ENCODE measurements at regions not wholly inside any gene's neighbourhood (a gene's known extent, or its start where the extent isn't known, plus 50 kb on each side); places are given as distances from the start of the nearest gene placed in this dataset.
A peak's percentile ranks its signal among the peaks of the same experiment; 100 is the strongest.
"Not testable (repeated sequence)": the region's sequence is repeated elsewhere in the genome, so short reads cannot be mapped to it uniquely, and the experiment has no call there.

DNA sequence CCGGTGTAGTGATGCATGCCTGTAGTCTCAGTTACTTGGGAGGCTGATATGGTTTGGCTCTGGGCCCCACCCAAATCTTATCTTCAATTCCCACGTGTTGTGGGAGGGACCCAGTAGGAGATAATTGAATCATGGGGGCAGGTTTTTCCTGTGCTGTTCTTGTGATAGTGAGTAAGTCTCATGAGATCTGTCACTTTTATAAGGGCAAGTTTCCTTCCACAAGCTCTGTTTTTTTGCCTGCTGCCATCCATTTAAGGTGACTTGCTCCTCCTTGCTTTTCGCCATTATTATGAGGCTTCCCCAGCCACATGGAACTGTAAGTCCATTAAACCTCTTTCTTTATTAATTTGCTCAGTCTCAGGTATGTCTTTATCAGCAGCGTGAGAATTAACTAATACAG, 566.7 kb upstream of the NECTIN3 start:
- Histone ChIP-seq H3K36me3 (ENCODE audit: control insufficient read depth, insufficient read depth, low read length) (no peaks in the 10 kb centered on the region), H3K27me3 (ENCODE audit: control insufficient read depth, insufficient read depth, low read length) (no peaks in the 10 kb centered on the region), H3K4me3 (ENCODE audit: low read depth, low read length) (no peak overlapping the region)
- TF ChIP-seq, protein P1, sequence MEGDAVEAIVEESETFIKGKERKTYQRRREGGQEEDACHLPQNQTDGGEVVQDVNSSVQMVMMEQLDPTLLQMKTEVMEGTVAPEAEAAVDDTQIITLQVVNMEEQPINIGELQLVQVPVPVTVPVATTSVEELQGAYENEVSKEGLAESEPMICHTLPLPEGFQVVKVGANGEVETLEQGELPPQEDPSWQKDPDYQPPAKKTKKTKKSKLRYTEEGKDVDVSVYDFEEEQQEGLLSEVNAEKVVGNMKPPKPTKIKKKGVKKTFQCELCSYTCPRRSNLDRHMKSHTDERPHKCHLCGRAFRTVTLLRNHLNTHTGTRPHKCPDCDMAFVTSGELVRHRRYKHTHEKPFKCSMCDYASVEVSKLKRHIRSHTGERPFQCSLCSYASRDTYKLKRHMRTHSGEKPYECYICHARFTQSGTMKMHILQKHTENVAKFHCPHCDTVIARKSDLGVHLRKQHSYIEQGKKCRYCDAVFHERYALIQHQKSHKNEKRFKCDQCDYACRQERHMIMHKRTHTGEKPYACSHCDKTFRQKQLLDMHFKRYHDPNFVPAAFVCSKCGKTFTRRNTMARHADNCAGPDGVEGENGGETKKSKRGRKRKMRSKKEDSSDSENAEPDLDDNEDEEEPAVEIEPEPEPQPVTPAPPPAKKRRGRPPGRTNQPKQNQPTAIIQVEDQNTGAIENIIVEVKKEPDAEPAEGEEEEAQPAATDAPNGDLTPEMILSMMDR (IDR thresholded peaks at IDR 0.05; ENCODE audit: insufficient read depth, low read length, severe bottlenecking): no peak
- FAIRE-seq: no peak
- peak; percentile 2 for DNase-seq (ENCODE audit: low read depth)

DNA sequence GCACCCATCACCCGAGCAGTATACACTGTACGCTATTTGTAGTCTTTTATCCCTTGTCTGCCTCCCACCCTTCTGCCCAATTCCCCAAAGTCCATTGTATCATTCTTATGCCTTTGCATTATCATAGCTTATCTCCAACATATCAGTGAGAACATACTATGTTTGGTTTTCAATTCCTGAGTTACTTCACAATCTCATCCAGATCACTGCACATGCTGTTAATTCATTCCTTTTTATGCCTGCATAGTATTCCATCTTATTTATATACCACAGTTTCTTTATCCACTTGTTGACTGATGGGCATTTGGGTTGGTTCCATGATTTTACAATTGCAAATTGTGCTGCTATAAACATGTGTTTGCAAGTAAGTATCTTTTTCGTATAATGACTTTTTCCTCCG, 564.7 kb upstream of the NECTIN3 start:
- no peak for FAIRE-seq
- Histone ChIP-seq H3K4me3 (ENCODE audit: low read depth, low read length) (no peak overlapping the region), H3K36me3 (ENCODE audit: control insufficient read depth, insufficient read depth, low read length) (no peaks in the 10 kb centered on the region), H3K27me3 (ENCODE audit: control insufficient read depth, insufficient read depth, low read length) (no peaks in the 10 kb centered on the region)
- DNase-seq (ENCODE audit: low read depth): no peak
- TF ChIP-seq, protein P1 (IDR thresholded peaks at IDR 0.05; ENCODE audit: insufficient read depth, low read length, severe bottlenecking): no peak

DNA sequence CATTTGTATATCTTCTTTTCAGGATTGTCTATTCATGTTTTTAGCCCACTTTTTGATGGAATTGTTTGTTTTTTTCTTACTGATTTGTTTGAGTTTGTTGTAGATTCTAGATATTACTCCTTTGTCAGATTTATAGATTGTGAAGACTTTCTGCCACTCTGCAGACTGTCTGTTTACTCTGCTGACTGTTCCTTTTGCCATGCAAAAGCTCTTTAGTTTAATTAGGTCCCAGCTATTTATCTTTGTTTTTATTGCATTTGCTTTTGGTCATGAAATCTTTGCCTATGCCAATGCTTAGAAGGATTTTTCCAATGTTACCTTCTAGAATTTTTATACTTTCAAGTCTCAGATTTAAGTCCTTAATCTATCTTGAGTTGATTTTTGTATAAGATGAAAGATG, 564.0 kb upstream of the NECTIN3 start:
- H3K36me3 ChIP-seq (ENCODE audit: control insufficient read depth, insufficient read depth, low read length); DNase-seq (ENCODE audit: low read depth); H3K4me3 ChIP-seq (ENCODE audit: low read depth, low read length); H3K27me3 ChIP-seq (ENCODE audit: control insufficient read depth, insufficient read depth, low read length); FAIRE-seq: not testable (repeated sequence)

DNA sequence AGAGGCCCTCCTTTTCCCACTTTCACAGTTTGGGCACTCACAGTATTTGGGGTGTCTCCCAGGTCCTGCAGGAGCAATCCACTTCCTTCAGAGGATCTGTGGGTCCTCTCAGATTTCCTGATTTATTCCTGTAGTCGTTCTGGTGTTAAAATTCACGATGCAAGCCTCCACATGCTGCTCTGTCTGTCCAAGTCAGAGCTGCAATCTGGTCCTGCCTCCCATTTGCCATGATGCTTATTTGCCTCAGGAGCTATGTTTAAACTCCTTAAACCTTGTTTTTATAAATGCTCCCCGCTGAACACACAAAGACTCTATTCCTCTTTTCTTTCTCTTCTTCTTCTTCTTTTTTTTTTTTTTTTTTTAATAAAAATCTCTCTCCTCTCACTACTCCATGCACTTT, 558.7 kb upstream of the NECTIN3 start:
- no peak overlapping the region for H3K4me3 ChIP-seq (ENCODE audit: low read depth, low read length)
- FAIRE-seq (no peak), DNase-seq (ENCODE audit: low read depth) (no peak)
- H3K27me3 ChIP-seq (ENCODE audit: control insufficient read depth, insufficient read depth, low read length): no peaks in the 10 kb centered on the region
- TF ChIP-seq, protein P1 (IDR thresholded peaks at IDR 0.05; ENCODE audit: insufficient read depth, low read length, severe bottlenecking): no peak
- no peaks in the 10 kb centered on the region for H3K36me3 ChIP-seq (ENCODE audit: control insufficient read depth, insufficient read depth, low read length)

DNA sequence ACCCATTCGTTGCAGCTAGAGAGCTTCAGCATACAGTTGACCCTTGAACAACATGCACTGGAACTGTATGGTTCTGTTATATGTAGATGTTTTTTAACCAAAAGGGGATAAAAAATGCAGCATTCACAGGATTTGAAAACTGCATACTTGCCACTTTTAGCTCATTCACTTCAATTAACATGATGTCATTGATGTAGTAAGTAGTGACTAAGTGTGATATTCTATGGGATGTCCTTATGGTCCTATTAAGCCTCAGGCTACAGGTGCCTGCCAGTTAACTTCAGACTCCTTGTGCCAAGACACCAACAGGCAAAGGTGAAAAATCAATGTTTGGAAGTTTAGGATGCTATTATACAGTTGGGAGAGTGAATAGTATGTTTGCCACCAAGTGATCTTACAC, 553.6 kb upstream of the NECTIN3 start:
- no peaks in the 10 kb centered on the region for H3K36me3 ChIP-seq (ENCODE audit: control insufficient read depth, insufficient read depth, low read length)
- TF ChIP-seq, protein P1 (IDR thresholded peaks at IDR 0.05; ENCODE audit: insufficient read depth, low read length, severe bottlenecking): no peak
- FAIRE-seq: no peak
- H3K4me3 ChIP-seq (ENCODE audit: low read depth, low read length): no peak overlapping the region
- H3K27me3 ChIP-seq (ENCODE audit: control insufficient read depth, insufficient read depth, low read length): no peaks in the 10 kb centered on the region
- peak; percentile 63 for DNase-seq (ENCODE audit: low read depth)

DNA sequence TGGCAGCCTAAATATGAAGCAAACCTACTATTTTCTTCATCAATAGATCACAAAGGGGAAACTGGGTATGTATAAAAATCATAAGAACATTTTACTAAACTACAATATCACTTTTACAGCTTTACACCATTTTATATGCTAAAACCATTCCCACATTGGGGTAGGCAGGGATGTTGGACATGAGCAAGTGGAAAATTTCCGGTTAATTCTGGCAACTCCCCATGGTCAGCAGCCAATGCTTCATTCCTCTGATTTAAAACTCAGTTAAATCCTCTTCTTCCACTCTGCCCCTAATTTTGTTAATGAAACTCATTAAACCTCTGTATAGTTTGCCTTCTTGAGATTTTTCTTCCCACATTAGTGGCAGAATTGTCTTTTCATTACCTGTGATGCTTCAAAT, 552.5 kb upstream of the NECTIN3 start:
- H3K36me3 ChIP-seq (ENCODE audit: control insufficient read depth, insufficient read depth, low read length): no peaks in the 10 kb centered on the region
- DNase-seq (ENCODE audit: low read depth) (no peak), FAIRE-seq (no peak)
- no peaks in the 10 kb centered on the region for H3K27me3 ChIP-seq (ENCODE audit: control insufficient read depth, insufficient read depth, low read length)
- TF ChIP-seq, protein P1 (IDR thresholded peaks at IDR 0.05; ENCODE audit: insufficient read depth, low read length, severe bottlenecking): no peak
- no peak overlapping the region for H3K4me3 ChIP-seq (ENCODE audit: low read depth, low read length)

Measured in bronchial epithelial cell (primary cell).